ENCODE measurements at regions not wholly inside any gene's neighbourhood (a gene's known extent, or its start where the extent isn't known, plus 50 kb on each side); places are given as distances from the start of the nearest gene placed in this dataset.

DNA sequence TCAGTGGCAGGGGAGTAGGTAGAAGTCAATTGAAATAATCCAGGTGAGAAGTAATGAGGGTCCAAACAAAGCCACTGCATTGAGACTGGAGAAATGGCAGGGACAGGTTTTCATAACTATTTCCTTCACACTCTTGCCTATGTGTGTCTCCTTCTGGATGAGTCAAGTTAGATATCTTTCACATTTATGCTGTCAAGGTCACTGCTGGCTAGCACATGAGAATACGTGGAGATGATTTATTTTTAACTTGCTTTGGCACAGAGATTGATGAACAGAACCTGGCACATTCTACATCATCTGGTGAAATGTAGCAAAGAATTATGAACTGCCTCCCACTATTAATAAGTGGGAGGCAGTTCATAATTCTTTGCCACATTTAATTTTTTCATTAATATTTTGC, 66.7 kb upstream of the BOD1L1 start:
- H3K4me3 ChIP-seq (ENCODE audit: control insufficient read depth in 2 of 3, extremely low read depth in 1 of 3, insufficient read depth in 2 of 3, low read depth in 1 of 3, low read length in 3 of 3) = no peak overlapping the region
- H3K9me3 ChIP-seq (ENCODE audit: control insufficient read depth, low read depth, low read length) = no peaks in the 10 kb centered on the region
- H3K9me1 ChIP-seq (ENCODE audit: control insufficient read depth, extremely low read depth, insufficient read depth, low read length) = no peaks in the 10 kb centered on the region
- no peak for TF ChIP-seq EZH2 (IDR thresholded peaks at IDR 0.05; ENCODE audit: low read length)
- TF ChIP-seq, protein P1, sequence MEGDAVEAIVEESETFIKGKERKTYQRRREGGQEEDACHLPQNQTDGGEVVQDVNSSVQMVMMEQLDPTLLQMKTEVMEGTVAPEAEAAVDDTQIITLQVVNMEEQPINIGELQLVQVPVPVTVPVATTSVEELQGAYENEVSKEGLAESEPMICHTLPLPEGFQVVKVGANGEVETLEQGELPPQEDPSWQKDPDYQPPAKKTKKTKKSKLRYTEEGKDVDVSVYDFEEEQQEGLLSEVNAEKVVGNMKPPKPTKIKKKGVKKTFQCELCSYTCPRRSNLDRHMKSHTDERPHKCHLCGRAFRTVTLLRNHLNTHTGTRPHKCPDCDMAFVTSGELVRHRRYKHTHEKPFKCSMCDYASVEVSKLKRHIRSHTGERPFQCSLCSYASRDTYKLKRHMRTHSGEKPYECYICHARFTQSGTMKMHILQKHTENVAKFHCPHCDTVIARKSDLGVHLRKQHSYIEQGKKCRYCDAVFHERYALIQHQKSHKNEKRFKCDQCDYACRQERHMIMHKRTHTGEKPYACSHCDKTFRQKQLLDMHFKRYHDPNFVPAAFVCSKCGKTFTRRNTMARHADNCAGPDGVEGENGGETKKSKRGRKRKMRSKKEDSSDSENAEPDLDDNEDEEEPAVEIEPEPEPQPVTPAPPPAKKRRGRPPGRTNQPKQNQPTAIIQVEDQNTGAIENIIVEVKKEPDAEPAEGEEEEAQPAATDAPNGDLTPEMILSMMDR (optimal IDR thresholded peaks at IDR 0.05 in 1 of 3, IDR thresholded peaks at IDR 0.05 in 1 of 3, conservative IDR thresholded peaks at IDR 0.05 in 1 of 3; ENCODE audit: extremely low read depth in 1 of 3, insufficient read depth in 2 of 3, low read length in 3 of 3) = no peak
- H3K9ac ChIP-seq (ENCODE audit: control insufficient read depth, extremely low read depth, insufficient read depth, low read length) = no peak overlapping the region
- DNase-seq (ENCODE audit: low read depth, low spot score) (no peak), FAIRE-seq (no peak)
- H3K4me1 ChIP-seq (ENCODE audit: control insufficient read depth, extremely low read depth, insufficient read depth, low read length) = peaks cover 7% of the 10 kb centered on the region
- no peaks in the 10 kb centered on the region for H3K36me3 ChIP-seq (ENCODE audit: control insufficient read depth in 2 of 2, extremely low read depth in 1 of 2, insufficient read depth in 2 of 2, low read length in 2 of 2)
- H3K27ac ChIP-seq (ENCODE audit: control insufficient read depth, insufficient read depth, low read length) = no peak overlapping the region
- no peaks in the 10 kb centered on the region for H4K20me1 ChIP-seq (ENCODE audit: control insufficient read depth, extremely low read depth, insufficient read depth, low read length)
- no peaks in the 10 kb centered on the region for H3K79me2 ChIP-seq (ENCODE audit: control insufficient read depth, insufficient read depth, low read length)
- no peak overlapping the region for H2AFZ ChIP-seq (ENCODE audit: control insufficient read depth, low read length)
- dilution Hi-C loops (cut with MboI; ENCODE audit: extremely low pct_ligation_motif_present, low sequenced_read_pairs) = no loop called here
- H3K4me2 ChIP-seq (ENCODE audit: control insufficient read depth, extremely low read depth, insufficient read depth, low read depth, low read length) = no peak overlapping the region
- no peaks in the 10 kb centered on the region for H3K27me3 ChIP-seq (ENCODE audit: control insufficient read depth, extremely low read depth, insufficient read depth, low read length)

DNA sequence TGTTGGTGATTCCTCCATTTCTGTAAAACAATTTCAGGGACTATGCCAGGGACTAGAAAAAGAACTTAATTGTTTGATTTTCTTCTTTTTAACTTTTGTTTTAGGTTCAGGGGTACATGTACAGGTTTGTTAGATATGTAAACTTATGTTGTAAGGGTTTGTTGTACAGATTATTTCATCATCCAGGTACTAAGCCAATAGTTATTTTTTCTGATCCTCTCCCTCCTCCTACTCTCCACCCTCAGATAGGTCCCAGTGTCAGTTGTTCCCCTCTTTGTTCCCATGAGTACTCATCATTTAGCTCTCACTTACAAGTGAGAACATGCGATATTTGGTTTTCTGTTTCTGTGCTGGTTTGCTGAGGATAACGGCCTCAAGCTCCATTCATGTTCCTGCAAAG, 70.8 kb upstream of the BOD1L1 start:
- Histone ChIP-seq H2AFZ (ENCODE audit: control insufficient read depth, low read length) (peak overlapping the region; percentile 16), H3K79me2 (ENCODE audit: control insufficient read depth, insufficient read depth, low read length) (no peaks in the 10 kb centered on the region), H3K27me3 (ENCODE audit: control insufficient read depth, extremely low read depth, insufficient read depth, low read length) (no peaks in the 10 kb centered on the region), H3K4me1 (ENCODE audit: control insufficient read depth, extremely low read depth, insufficient read depth, low read length) (peaks cover 33% of the 10 kb centered on the region), H3K9ac (ENCODE audit: control insufficient read depth, extremely low read depth, insufficient read depth, low read length) (no peak overlapping the region), H3K4me2 (ENCODE audit: control insufficient read depth, extremely low read depth, insufficient read depth, low read depth, low read length) (no peak overlapping the region), H3K4me3 (ENCODE audit: control insufficient read depth in 2 of 3, extremely low read depth in 1 of 3, insufficient read depth in 2 of 3, low read depth in 1 of 3, low read length in 3 of 3) (no peak overlapping the region), H3K9me1 (ENCODE audit: control insufficient read depth, extremely low read depth, insufficient read depth, low read length) (no peaks in the 10 kb centered on the region), H3K9me3 (ENCODE audit: control insufficient read depth, low read depth, low read length) (no peaks in the 10 kb centered on the region), H4K20me1 (ENCODE audit: control insufficient read depth, extremely low read depth, insufficient read depth, low read length) (no peaks in the 10 kb centered on the region), H3K36me3 (ENCODE audit: control insufficient read depth in 2 of 2, extremely low read depth in 1 of 2, insufficient read depth in 2 of 2, low read length in 2 of 2) (no peaks in the 10 kb centered on the region), H3K27ac (ENCODE audit: control insufficient read depth, insufficient read depth, low read length) (no peak overlapping the region)
- dilution Hi-C loops (cut with MboI; ENCODE audit: extremely low pct_ligation_motif_present, low sequenced_read_pairs) = no loop called here
- TF ChIP-seq, protein P1 (optimal IDR thresholded peaks at IDR 0.05 in 1 of 3, IDR thresholded peaks at IDR 0.05 in 1 of 3, conservative IDR thresholded peaks at IDR 0.05 in 1 of 3; ENCODE audit: extremely low read depth in 1 of 3, insufficient read depth in 2 of 3, low read length in 3 of 3) = no peak
- no peak for TF ChIP-seq EZH2 (IDR thresholded peaks at IDR 0.05; ENCODE audit: low read length)
- DNase-seq (ENCODE audit: low read depth, low spot score) (no peak), FAIRE-seq (no peak)
